ENCODE measurements at regions not wholly inside any gene's neighbourhood (a gene's known extent, or its start where the extent isn't known, plus 50 kb on each side); places are given as distances from the start of the nearest gene placed in this dataset.

- intact Hi-C loops (cut with DNase I), result no loop called here
- ATAC-seq (no peak), DNase-seq (ENCODE audit: missing footprints) (no peak)
These were observed 154.1 kb downstream of the TLE3 start for GRCh38 chr15:69943637-69944036.

- no peak for ATAC-seq
- intact Hi-C loops (cut with DNase I), result no loop called here
These were observed 152.0 kb downstream of the TLE3 start for GRCh38 chr15:69945729-69946128.

GRCh38 chr15:69946870-69947269, 150.8 kb downstream of the TLE3 start:
- no peak for DNase-seq (ENCODE audit: missing footprints)
- ATAC-seq, result no peak
- intact Hi-C loops (cut with DNase I), result no loop called here

More at GRCh38 chr15:69945729-69946128, 152.0 kb downstream of the TLE3 start:
- DNase-seq (ENCODE audit: missing footprints), result no peak

GRCh38 chr15:69947394-69947793, 150.3 kb downstream of the TLE3 start:
- no peak for DNase-seq (ENCODE audit: missing footprints)
- intact Hi-C loops (cut with DNase I), result no loop called here
- no peak for ATAC-seq

- ATAC-seq (no peak), DNase-seq (ENCODE audit: missing footprints) (no peak)
- intact Hi-C loops (cut with DNase I), result no loop called here
These were observed 148.2 kb downstream of the TLE3 start for GRCh38 chr15:69949485-69949884.

- DNase-seq (ENCODE audit: missing footprints), result no peak
- intact Hi-C loops (cut with DNase I), result no loop called here
- no peak for ATAC-seq
These were observed 146.3 kb downstream of the TLE3 start for GRCh38 chr15:69951256-69951897.

GRCh38 chr15:69951898-69952555, 145.7 kb downstream of the TLE3 start:
- intact Hi-C loops (cut with DNase I), result no loop called here
- DNase-seq (ENCODE audit: missing footprints), result no peak
- ATAC-seq, result no peak

- intact Hi-C loops (cut with DNase I), result no loop called here
- DNase-seq (ENCODE audit: missing footprints), result no peak
- ATAC-seq, result no peak
These were observed 144.7 kb downstream of the TLE3 start for GRCh38 chr15:69953051-69953450.

- intact Hi-C loops (cut with DNase I), result no loop called here
- ATAC-seq, result no peak
These were observed 143.9 kb downstream of the TLE3 start for GRCh38 chr15:69953816-69954215.

GRCh38 chr15:69954666-69955065, 143.1 kb downstream of the TLE3 start:
- ATAC-seq (no peak), DNase-seq (ENCODE audit: missing footprints) (no peak)
- intact Hi-C loops (cut with DNase I), result no loop called here

More at GRCh38 chr15:69953816-69954215, 143.9 kb downstream of the TLE3 start:
- no peak for DNase-seq (ENCODE audit: missing footprints)

- ATAC-seq (no peak), DNase-seq (ENCODE audit: missing footprints) (no peak)
- intact Hi-C loops (cut with DNase I), result no loop called here
These were observed 142.3 kb downstream of the TLE3 start for GRCh38 chr15:69955240-69955894.

- ATAC-seq (no peak), DNase-seq (ENCODE audit: missing footprints) (no peak)
- intact Hi-C loops (cut with DNase I), result no loop called here
These were observed 141.3 kb downstream of the TLE3 start for GRCh38 chr15:69956417-69956816.

GRCh38 chr15:69957175-69957574, 140.5 kb downstream of the TLE3 start:
- intact Hi-C loops (cut with DNase I), result no loop called here
- DNase-seq (ENCODE audit: missing footprints), result no peak
- ATAC-seq, result no peak

- ATAC-seq (no peak), DNase-seq (ENCODE audit: missing footprints) (no peak)
- intact Hi-C loops (cut with DNase I), result no loop called here
These were observed 139.1 kb downstream of the TLE3 start for GRCh38 chr15:69958496-69959084.

GRCh38 chr15:69962561-69962960, 135.2 kb downstream of the TLE3 start:
- ATAC-seq, result no peak
- intact Hi-C loops (cut with DNase I), result no loop called here
- no peak for DNase-seq (ENCODE audit: missing footprints)

- no peak for ATAC-seq
- DNase-seq (ENCODE audit: missing footprints), result no peak
- intact Hi-C loops (cut with DNase I), result no loop called here
These were observed 134.3 kb downstream of the TLE3 start for GRCh38 chr15:69963385-69963784.

- intact Hi-C loops (cut with DNase I), result no loop called here
- ATAC-seq, result no peak
- no peak for DNase-seq (ENCODE audit: missing footprints)
These were observed 125.9 kb downstream of the TLE3 start for GRCh38 chr15:69971771-69972170.

- ATAC-seq, result no peak
- DNase-seq (ENCODE audit: missing footprints), result no peak
- intact Hi-C loops (cut with DNase I), result no loop called here
These were observed 125.3 kb downstream of the TLE3 start for GRCh38 chr15:69972436-69972835.

- ATAC-seq, result no peak
- no peak for DNase-seq (ENCODE audit: missing footprints)
- intact Hi-C loops (cut with DNase I), result no loop called here
These were observed 124.5 kb downstream of the TLE3 start for GRCh38 chr15:69973102-69973714.

Measured in Right ventricle myocardium inferior (tissue), 1 donor.